ENCODE measurements at regions not wholly inside any gene's neighbourhood (a gene's known extent, or its start where the extent isn't known, plus 50 kb on each side); places are given as distances from the start of the nearest gene placed in this dataset.

DNA sequence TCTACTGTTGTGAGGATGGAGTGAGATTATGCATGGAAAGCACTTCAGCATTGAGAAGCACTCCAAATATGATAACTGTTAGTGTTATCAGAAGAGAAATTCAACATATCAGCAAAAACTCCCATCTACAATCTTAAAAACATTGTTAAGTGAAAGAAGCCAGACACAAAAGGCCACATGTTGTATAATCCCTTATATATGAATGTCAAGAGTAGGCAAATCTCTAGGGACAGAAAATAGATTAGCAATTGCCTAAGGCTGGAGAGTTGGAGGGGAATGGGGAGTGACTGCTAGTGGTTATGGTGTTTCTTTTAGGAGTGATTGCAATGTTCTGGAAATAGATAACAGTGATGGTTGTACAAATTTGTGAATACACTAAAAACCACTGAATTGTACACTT, 122.5 kb upstream of the LNX1 start:
- TF ChIP-seq FOXM1 (IDR thresholded peaks at IDR 0.05; ENCODE audit: low read depth) (no peak), RAD21 (IDR thresholded peaks at IDR 0.05; ENCODE audit: low read length) (peak; percentile 17; the same call in 1 of the 2 replicates), ELF1 (IDR thresholded peaks at IDR 0.05) (no peak), EP300 (IDR thresholded peaks at IDR 0.05; ENCODE audit: borderline replicate concordance in 1 of 2, low read depth in 1 of 2, low read length in 1 of 2) (peak in 1 of 2 experiments; percentile 85; a peak in 2 of 4 replicates)
- TF ChIP-seq, protein P1, sequence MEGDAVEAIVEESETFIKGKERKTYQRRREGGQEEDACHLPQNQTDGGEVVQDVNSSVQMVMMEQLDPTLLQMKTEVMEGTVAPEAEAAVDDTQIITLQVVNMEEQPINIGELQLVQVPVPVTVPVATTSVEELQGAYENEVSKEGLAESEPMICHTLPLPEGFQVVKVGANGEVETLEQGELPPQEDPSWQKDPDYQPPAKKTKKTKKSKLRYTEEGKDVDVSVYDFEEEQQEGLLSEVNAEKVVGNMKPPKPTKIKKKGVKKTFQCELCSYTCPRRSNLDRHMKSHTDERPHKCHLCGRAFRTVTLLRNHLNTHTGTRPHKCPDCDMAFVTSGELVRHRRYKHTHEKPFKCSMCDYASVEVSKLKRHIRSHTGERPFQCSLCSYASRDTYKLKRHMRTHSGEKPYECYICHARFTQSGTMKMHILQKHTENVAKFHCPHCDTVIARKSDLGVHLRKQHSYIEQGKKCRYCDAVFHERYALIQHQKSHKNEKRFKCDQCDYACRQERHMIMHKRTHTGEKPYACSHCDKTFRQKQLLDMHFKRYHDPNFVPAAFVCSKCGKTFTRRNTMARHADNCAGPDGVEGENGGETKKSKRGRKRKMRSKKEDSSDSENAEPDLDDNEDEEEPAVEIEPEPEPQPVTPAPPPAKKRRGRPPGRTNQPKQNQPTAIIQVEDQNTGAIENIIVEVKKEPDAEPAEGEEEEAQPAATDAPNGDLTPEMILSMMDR (IDR thresholded peaks at IDR 0.05), result no peak
